H1 (cell line): ENCODE measurements at regions not wholly inside any gene's neighbourhood (a gene's known extent, or its start where the extent isn't known, plus 50 kb on each side); places are given as distances from the start of the nearest gene placed in this dataset.

Source experiments
- CTCF ChIA-PET: fragments of 300-600 bp; sonication (Branson Sonifier 250); formaldehyde crosslinking; loops from one replicate; lab custom pipeline; 2021; ENCODE audit not compliant: partially characterized antibody; lab: Charles Lee
- POLR2A ChIA-PET: fragments of 300-600 bp; sonication (Branson Sonifier 250); formaldehyde crosslinking; loops from one replicate; lab custom pipeline; 2021; ENCODE audit warnings: inconsistent platforms; ENCODE audit not compliant: partially characterized antibody; lab: Charles Lee
- DNase-seq, 2 experiments: peaks; one replicate each; pipeline versions ENCODE4 v3.0.0 to v3.0.0-alpha.2; 2010 to 2022; ENCODE audit warnings: low spot score in 2 of 2, low read depth in 1 of 2, mixed read lengths in 1 of 2
- FAIRE-seq: peaks from 2 replicates; lab custom pipeline; 2011; peaks lifted over from hg19 to GRCh38; lab: Jason Lieb, UNC
- H2AFZ ChIP-seq: 2 replicates; pipeline ENCODE4 v1.8.1; 2012; ENCODE audit warnings: low read length, inconsistent platforms
- H2AK5ac ChIP-seq: 2 replicates; pipeline ENCODE4 v1.6.1; 2013; ENCODE audit warnings: low read depth, low read length
- H2BK120ac ChIP-seq: replicated peaks from 2 replicates; pipeline ENCODE3; 2013; ENCODE audit warnings: low read depth, low read length, inconsistent platforms
- H2BK12ac ChIP-seq: 2 replicates; pipeline ENCODE4 v1.6.1; 2013; ENCODE audit warnings: low read depth, low read length
- H2BK15ac ChIP-seq: 2 replicates; pipeline ENCODE4 v1.6.1; 2013; ENCODE audit warnings: low read length
- H2BK20ac ChIP-seq: 2 replicates; pipeline ENCODE4 v1.6.1; 2013; ENCODE audit warnings: low read length
- H2BK5ac ChIP-seq: 2 replicates; pipeline ENCODE4 v1.6.1; 2013; ENCODE audit warnings: low read depth, low read length
- H3K14ac ChIP-seq: 2 replicates; pipeline ENCODE4 v1.6.1; 2013; ENCODE audit warnings: inconsistent platforms; ENCODE audit not compliant: insufficient read length
- H3K18ac ChIP-seq: 2 replicates; pipeline ENCODE4 v1.6.1; 2013; ENCODE audit warnings: low read length; ENCODE audit errors: extremely low read depth
- H3K23ac ChIP-seq: 2 replicates; pipeline ENCODE4 v1.6.1; 2013; ENCODE audit warnings: inconsistent platforms; ENCODE audit not compliant: insufficient read length
- H3K23me2 ChIP-seq: 2 replicates; pipeline ENCODE4 v1.6.1; 2013; ENCODE audit warnings: low read depth, low read length
- H3K27ac ChIP-seq: 2 replicates; pipeline ENCODE4 v1.6.1; 2011; ENCODE audit warnings: low read depth, low read length, inconsistent platforms
- H3K27me3 ChIP-seq, 4 experiments: replicated peaks in 1 of 4; 1 replicate in 1 of 4; 2 replicates in 3 of 4; pipeline versions ENCODE4 v1.6.1 to v1.8.1; 2011 to 2013; ENCODE audit warnings: low read length in 3 of 4, mild to moderate bottlenecking in 3 of 4, inconsistent platforms in 2 of 4, mixed read lengths in 2 of 4, moderate library complexity in 1 of 4; ENCODE audit not compliant: control insufficient read depth in 3 of 4, insufficient read depth in 3 of 4; ENCODE audit errors: extremely low read depth in 1 of 4
- H3K36me3 ChIP-seq, 4 experiments: 2 replicates each; pipeline versions ENCODE4 v1.6.1 to v1.8.1; 2011 to 2013; ENCODE audit warnings: mild to moderate bottlenecking in 4 of 4, low read length in 3 of 4, moderate library complexity in 2 of 4, control low read depth in 1 of 4, inconsistent platforms in 1 of 4; ENCODE audit not compliant: insufficient read depth in 4 of 4, control insufficient read depth in 2 of 4
- H3K4ac ChIP-seq: replicated peaks from 2 replicates; pipeline ENCODE3; 2013; ENCODE audit warnings: low read length, low read depth, mixed read lengths, inconsistent platforms; ENCODE audit not compliant: insufficient read length
- H3K4me1 ChIP-seq, 4 experiments: replicated peaks in 1 of 4; 1 replicate in 1 of 4; 2 replicates in 3 of 4; pipeline versions ENCODE4 v1.6.1 to v1.8.1; 2011 to 2013; ENCODE audit warnings: low read length in 3 of 4, inconsistent platforms in 2 of 4, mixed read lengths in 1 of 4; ENCODE audit not compliant: insufficient read depth in 4 of 4, control insufficient read depth in 3 of 4
- H3K4me2 ChIP-seq, 2 experiments: 2 replicates each; pipeline versions ENCODE4 v1.6.1 to v1.8.1; 2011 to 2013; ENCODE audit warnings: low read depth in 2 of 2, low read length in 2 of 2, control low read depth in 1 of 2, inconsistent platforms in 1 of 2, mild to moderate bottlenecking in 1 of 2; ENCODE audit not compliant: insufficient read depth in 1 of 2
- H3K4me3 ChIP-seq, 4 experiments: fragments of 200-600, 300-600 bp in 1 of 4; sonication (generic), shearing (Covaris generic), sonication (Bioruptor Twin) in 1 of 4; 2 replicates each; pipeline versions ENCODE4 v1.5.1 to v1.8.1; 2011 to 2016; ENCODE audit warnings: low read length in 4 of 4, low read depth in 3 of 4, control low read depth in 2 of 4, inconsistent platforms in 2 of 4, mild to moderate bottlenecking in 2 of 4, mixed read lengths in 1 of 4, moderate library complexity in 1 of 4; ENCODE audit not compliant: insufficient read depth in 2 of 4; ENCODE audit errors: extremely low read depth in 1 of 4
- H3K56ac ChIP-seq: replicated peaks from 2 replicates; pipeline ENCODE3; 2013; ENCODE audit warnings: low read depth, mild to moderate bottlenecking, mixed read lengths, low read length, inconsistent platforms; ENCODE audit not compliant: insufficient read length
- H3K79me1 ChIP-seq: 2 replicates; pipeline ENCODE4 v1.6.1; 2013; ENCODE audit warnings: low read depth, low read length, control low read depth
- H3K79me2 ChIP-seq, 2 experiments: 2 replicates each; pipeline versions ENCODE4 v1.6.1 to v1.8.1; 2012 to 2013; ENCODE audit warnings: low read length in 2 of 2, mild to moderate bottlenecking in 2 of 2, inconsistent platforms in 1 of 2; ENCODE audit not compliant: insufficient read depth in 2 of 2, control insufficient read depth in 1 of 2
- H3K9ac ChIP-seq, 4 experiments: replicated peaks in 1 of 4; 1 replicate in 1 of 4; 2 replicates in 3 of 4; pipeline versions ENCODE4 v1.6.1 to v1.8.1; 2011 to 2013; ENCODE audit warnings: low read depth in 3 of 4, low read length in 3 of 4, control low read depth in 2 of 4, mild to moderate bottlenecking in 2 of 4, moderate library complexity in 2 of 4, inconsistent platforms in 1 of 4; ENCODE audit errors: extremely low read depth in 1 of 4
- H3K9me3 ChIP-seq, 2 experiments: 2 replicates each; pipeline versions ENCODE4 v1.6.1 to v1.8.1; 2012 to 2013; ENCODE audit warnings: mild to moderate bottlenecking in 2 of 2, moderate library complexity in 2 of 2, control low read depth in 1 of 2, inconsistent platforms in 1 of 2, low read depth in 1 of 2, low read length in 1 of 2, mixed read lengths in 1 of 2; ENCODE audit not compliant: insufficient read depth in 2 of 2
- H4K20me1 ChIP-seq, 2 experiments: replicated peaks in 1 of 2; 2 replicates each; pipeline versions ENCODE3 to v1.8.1; 2011 to 2013; ENCODE audit warnings: inconsistent platforms in 2 of 2, low read length in 2 of 2, mild to moderate bottlenecking in 1 of 2; ENCODE audit not compliant: insufficient read depth in 2 of 2, control insufficient read depth in 1 of 2
- H4K5ac ChIP-seq: 2 replicates; pipeline ENCODE4 v1.6.1; 2013; ENCODE audit warnings: low read length, low read depth, mixed read lengths, inconsistent platforms; ENCODE audit not compliant: insufficient read length
- H4K8ac ChIP-seq: 2 replicates; pipeline ENCODE4 v1.8.0; 2013; ENCODE audit warnings: mild to moderate bottlenecking, moderate library complexity, low read length, inconsistent platforms; ENCODE audit not compliant: insufficient read depth; ENCODE audit errors: extremely low read depth
- H4K91ac ChIP-seq: replicated peaks from 2 replicates; pipeline ENCODE3; 2013; ENCODE audit warnings: low read length, mixed read lengths, inconsistent platforms; ENCODE audit not compliant: insufficient read length
- ASH2L ChIP-seq: fragments of 200-600, 300-600 bp; sonication (generic); IDR thresholded peaks from one replicate; pipeline ENCODE4 v1.7.1; 2017; ENCODE audit warnings: low read length
- CREB1 ChIP-seq: IDR thresholded peaks from 2 replicates; pipeline ENCODE4 v1.6.1; 2012; ENCODE audit warnings: inconsistent platforms
- GTF2F1 ChIP-seq: IDR thresholded peaks from 2 replicates; pipeline ENCODE4 v1.6.1; 2012; ENCODE audit warnings: low read depth, low read length, improper control_type of control experiment, borderline replicate concordance
- KDM5A ChIP-seq: fragments of 200-600 bp; IDR thresholded peaks from 2 replicates; pipeline ENCODE4 v1.7.1; 2012; ENCODE audit warnings: mild to moderate bottlenecking, low read length, inconsistent platforms, mixed read lengths
- NRF1 ChIP-seq: IDR thresholded peaks from 2 replicates; pipeline ENCODE4 v1.6.1; 2011; ENCODE audit warnings: mild to moderate bottlenecking, low read depth, low read length, improper control_type of control experiment
- POLR2A ChIP-seq, 2 experiments: IDR thresholded peaks; 1 replicate in 1 of 2; 2 replicates in 1 of 2; pipeline ENCODE4 v1.6.1; 2011; ENCODE audit warnings: low read depth in 2 of 2, low read length in 2 of 2, mild to moderate bottlenecking in 2 of 2; ENCODE audit errors: control extremely low read depth in 1 of 2
- TCF12 ChIP-seq: IDR thresholded peaks from 2 replicates; pipeline ENCODE4 v1.6.1; 2011; ENCODE audit warnings: low read depth, mild to moderate bottlenecking, low read length
- YY1 ChIP-seq: IDR thresholded peaks from 2 replicates; pipeline ENCODE4 v1.6.1; 2011; ENCODE audit warnings: low read depth, mild to moderate bottlenecking, low read length
- WGBS, 2 experiments: shearing (Covaris generic) in 1 of 2; methylation state at CpG; one replicate each; pipeline versions ENCODE4 v1.1.6 to v1.1.7; 2013 to 2015; ENCODE audit warnings: low lambda C conversion rate in 2 of 2, mixed read lengths in 2 of 2, inconsistent platforms in 1 of 2, low coverage in 1 of 2, missing lambda C conversion rate in 1 of 2; ENCODE audit not compliant: insufficient replicate concordance in 2 of 2, insufficient coverage in 1 of 2, insufficient read length in 1 of 2; ENCODE audit errors: extremely low coverage in 1 of 2, missing lambda C conversion rate in 1 of 2; 5-methylcytosine and 5-hydroxymethylcytosine counted together

DNA sequence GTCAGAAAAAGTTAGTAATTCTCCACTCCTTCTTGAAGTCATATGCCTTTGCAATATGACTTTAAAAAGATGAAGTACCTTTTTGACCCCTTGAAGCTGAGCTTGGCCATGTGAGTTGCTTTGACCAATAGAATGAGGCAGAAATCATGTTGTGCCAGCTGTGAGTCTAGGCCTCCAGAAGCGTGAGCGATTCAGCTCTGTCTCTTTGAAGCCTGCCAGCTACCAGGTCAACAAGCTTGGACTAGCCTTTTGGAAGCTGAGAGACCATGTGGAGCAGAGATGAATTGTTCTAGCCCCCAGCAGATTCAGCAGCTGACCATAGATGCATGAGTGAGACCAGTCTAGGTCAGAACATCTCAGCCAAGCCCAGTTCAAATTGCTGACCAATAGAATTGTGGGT, 69.8 kb upstream of the EOMES start:
- CTCF ChIA-PET: no interaction called here

More for the DNA sequence above, 69.8 kb upstream of the EOMES start:
- Histone ChIP-seq H2BK12ac (no peak overlapping the region), H2BK120ac (no peak overlapping the region), H3K56ac (no peak overlapping the region), H3K4me1 (no peaks in the 10 kb centered on the region), H2BK15ac (no peak overlapping the region), H2AFZ (peak overlapping the region; percentile 37; the same call in 1 of the 2 replicates), H3K27ac (no peak overlapping the region), H4K91ac (no peak overlapping the region), H3K9ac (no peak overlapping the region), H3K36me3 (no peaks in the 10 kb centered on the region), H2BK5ac (no peak overlapping the region), H4K20me1 (no peaks in the 10 kb centered on the region), H3K27me3 (peaks cover 0 to under 1% (median 0%) of the 10 kb centered on the region in 4 experiments; a peak in 1 of 7 replicates), H3K79me1 (no peaks in the 10 kb centered on the region), H2BK20ac (no peak overlapping the region), H4K5ac (no peak overlapping the region), H3K23ac (no peak overlapping the region), H2AK5ac (no peak overlapping the region), H4K8ac (no peak overlapping the region), H3K79me2 (no peaks in the 10 kb centered on the region), H3K9me3 (no peaks in the 10 kb centered on the region), H3K14ac (no peak overlapping the region), H3K4me3 (no peak overlapping the region), H3K18ac (no peak overlapping the region), H3K4me2 (no peak overlapping the region), H3K23me2 (no peaks in the 10 kb centered on the region), H3K4ac (no peak overlapping the region)
- POLR2A ChIA-PET: no interaction called here
- TF ChIP-seq POLR2A (IDR thresholded peaks at IDR 0.05; ENCODE audit: control extremely low read depth in 1 of 2, low read depth in 2 of 2, low read length in 2 of 2) (no peak), ASH2L (no peak), NRF1 (no peak), GTF2F1 (no peak), KDM5A (no peak), TCF12 (no peak), CREB1 (no peak), YY1 (no peak)
- WGBS, 2 experiments: 87% methylated on average over 2 of the region's 2 CpGs; no CpG with 5 or more reads in 1 of the 2 experiments
- no peak for DNase-seq
- FAIRE-seq: no peak
